GM19351 (cell line): ENCODE measurements at regions not wholly inside any gene's neighbourhood (a gene's known extent, or its start where the extent isn't known, plus 50 kb on each side); places are given as distances from the start of the nearest gene placed in this dataset.
"Not testable (repeated sequence)": the region's sequence is repeated elsewhere in the genome, so short reads cannot be mapped to it uniquely, and the experiment has no call there.

Source experiments
- ATAC-seq: cut with Tn5 transposase; IDR thresholded peaks from one replicate; pipeline ENCODE4 v1.9.1; 2021; ENCODE audit warnings: mild to moderate bottlenecking, moderate library complexity; ENCODE audit not compliant: unreplicated experiment

- ATAC-seq, result no peak
Observed at GRCh38 chr10:109426987-109427386, 496.3 kb downstream of the XPNPEP1 start.

GRCh38 chr10:109418795-109419194 lies 504.5 kb downstream of the XPNPEP1 start:
- ATAC-seq, result no peak

- ATAC-seq, result no peak
Observed at GRCh38 chr10:109417803-109418202, 505.5 kb downstream of the XPNPEP1 start.

- no peak for ATAC-seq
Observed at GRCh38 chr10:109412353-109412752, 511.0 kb downstream of the XPNPEP1 start.

- no peak for ATAC-seq
Observed at GRCh38 chr10:109411917-109412316, 511.4 kb downstream of the XPNPEP1 start.

GRCh38 chr10:109405338-109405737 lies 518.0 kb downstream of the XPNPEP1 start:
- no peak for ATAC-seq

GRCh38 chr10:109403551-109403950 lies 519.8 kb downstream of the XPNPEP1 start:
- ATAC-seq, result no peak

GRCh38 chr10:109393425-109393824 lies 529.9 kb downstream of the XPNPEP1 start:
- no peak for ATAC-seq

- no peak for ATAC-seq
Observed at GRCh38 chr10:109386921-109387320, 536.4 kb downstream of the XPNPEP1 start.

- ATAC-seq, result no peak
Observed at GRCh38 chr10:109386101-109386500, 537.2 kb downstream of the XPNPEP1 start.

GRCh38 chr10:109379186-109379585 lies 544.1 kb downstream of the XPNPEP1 start:
- no peak for ATAC-seq

- no peak for ATAC-seq
Observed at GRCh38 chr10:109374215-109374614, 549.1 kb downstream of the XPNPEP1 start.

- ATAC-seq, result no peak
Observed at GRCh38 chr10:109359316-109359715, 564.0 kb downstream of the XPNPEP1 start.

- no peak for ATAC-seq
Observed at GRCh38 chr10:109358325-109358724, 565.0 kb downstream of the XPNPEP1 start.

GRCh38 chr10:109348324-109348723 lies 575.0 kb downstream of the XPNPEP1 start:
- ATAC-seq, result no peak

- no peak for ATAC-seq
Observed at GRCh38 chr10:109343293-109343692, 580.0 kb downstream of the XPNPEP1 start.

GRCh38 chr10:109341986-109342385 lies 581.3 kb downstream of the XPNPEP1 start:
- no peak for ATAC-seq

GRCh38 chr10:109328001-109328400 lies 595.3 kb downstream of the XPNPEP1 start:
- no peak for ATAC-seq

GRCh38 chr10:109327266-109327665 lies 596.0 kb downstream of the XPNPEP1 start:
- no peak for ATAC-seq

- no peak for ATAC-seq
Observed at GRCh38 chr10:109324721-109325120, 598.6 kb downstream of the XPNPEP1 start.

GRCh38 chr10:109317746-109318366 lies 605.5 kb downstream of the XPNPEP1 start:
- no peak for ATAC-seq

- not testable (repeated sequence) for ATAC-seq
Observed at GRCh38 chr10:109314016-109314415, 609.3 kb downstream of the XPNPEP1 start.

GRCh38 chr10:109312555-109312954 lies 610.8 kb downstream of the XPNPEP1 start:
- not testable (repeated sequence) for ATAC-seq
